ENCODE measurements at regions not wholly inside any gene's neighbourhood (a gene's known extent, or its start where the extent isn't known, plus 50 kb on each side); places are given as distances from the start of the nearest gene placed in this dataset.

DNA sequence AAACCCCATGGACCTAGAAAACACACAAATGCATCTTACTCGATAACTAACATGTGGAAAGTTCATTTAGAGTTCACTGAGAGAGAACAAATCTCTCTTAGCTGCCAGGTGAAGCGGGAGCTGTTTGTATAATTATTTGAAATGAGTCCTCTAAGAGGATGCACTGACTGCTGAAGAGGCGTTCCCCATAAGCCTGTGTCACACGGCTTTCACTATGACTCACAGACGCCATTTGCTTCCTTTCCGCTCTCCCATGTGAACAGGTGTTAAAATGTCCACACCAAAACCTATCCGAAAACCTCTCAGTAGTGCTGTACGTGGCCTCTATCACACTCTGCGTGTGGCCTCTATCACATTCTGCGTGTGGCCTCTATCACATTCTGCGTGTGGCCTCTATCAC lies 101.8 kb downstream of the SOX1 start:
- TF ChIP-seq EZH2phosphoT487 (IDR thresholded peaks at IDR 0.05; ENCODE audit: low read depth, severe bottlenecking, unreplicated experiment) (no peak), EZH2 (IDR thresholded peaks at IDR 0.05; ENCODE audit: borderline replicate concordance) (no peak)
- TF ChIP-seq, protein P1, sequence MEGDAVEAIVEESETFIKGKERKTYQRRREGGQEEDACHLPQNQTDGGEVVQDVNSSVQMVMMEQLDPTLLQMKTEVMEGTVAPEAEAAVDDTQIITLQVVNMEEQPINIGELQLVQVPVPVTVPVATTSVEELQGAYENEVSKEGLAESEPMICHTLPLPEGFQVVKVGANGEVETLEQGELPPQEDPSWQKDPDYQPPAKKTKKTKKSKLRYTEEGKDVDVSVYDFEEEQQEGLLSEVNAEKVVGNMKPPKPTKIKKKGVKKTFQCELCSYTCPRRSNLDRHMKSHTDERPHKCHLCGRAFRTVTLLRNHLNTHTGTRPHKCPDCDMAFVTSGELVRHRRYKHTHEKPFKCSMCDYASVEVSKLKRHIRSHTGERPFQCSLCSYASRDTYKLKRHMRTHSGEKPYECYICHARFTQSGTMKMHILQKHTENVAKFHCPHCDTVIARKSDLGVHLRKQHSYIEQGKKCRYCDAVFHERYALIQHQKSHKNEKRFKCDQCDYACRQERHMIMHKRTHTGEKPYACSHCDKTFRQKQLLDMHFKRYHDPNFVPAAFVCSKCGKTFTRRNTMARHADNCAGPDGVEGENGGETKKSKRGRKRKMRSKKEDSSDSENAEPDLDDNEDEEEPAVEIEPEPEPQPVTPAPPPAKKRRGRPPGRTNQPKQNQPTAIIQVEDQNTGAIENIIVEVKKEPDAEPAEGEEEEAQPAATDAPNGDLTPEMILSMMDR (IDR thresholded peaks at IDR 0.05; ENCODE audit: poor library complexity) = no peak
- H3K36me3 ChIP-seq (replicated peaks; ENCODE audit: insufficient read depth, low read depth) = no peaks in the 10 kb centered on the region
- H4K20me1 ChIP-seq (ENCODE audit: insufficient read depth, poor library complexity, severe bottlenecking) = no peaks in the 10 kb centered on the region
- H2AFZ ChIP-seq = no peak overlapping the region
- H3K4me1 ChIP-seq (ENCODE audit: insufficient read depth) = no peaks in the 10 kb centered on the region
- no peaks in the 10 kb centered on the region for H3K9me2 ChIP-seq (replicated peaks; ENCODE audit: insufficient read depth)
- WGBS (ENCODE audit: low lambda C conversion rate, missing lambda C conversion rate) = 89% methylated on average over 11 of the region's 11 CpGs
- no peaks in the 10 kb centered on the region for H3K9me3 ChIP-seq (ENCODE audit: low read depth)
- no peak overlapping the region for H3K27ac ChIP-seq
- H3K4me3 ChIP-seq = no peak overlapping the region
- H3K27me3 ChIP-seq = peaks cover 5% of the 10 kb centered on the region
- H3K79me2 ChIP-seq = no peaks in the 10 kb centered on the region
- no peak for DNase-seq (ENCODE audit: low spot score)
- no peak overlapping the region for H3K4me2 ChIP-seq

DNA sequence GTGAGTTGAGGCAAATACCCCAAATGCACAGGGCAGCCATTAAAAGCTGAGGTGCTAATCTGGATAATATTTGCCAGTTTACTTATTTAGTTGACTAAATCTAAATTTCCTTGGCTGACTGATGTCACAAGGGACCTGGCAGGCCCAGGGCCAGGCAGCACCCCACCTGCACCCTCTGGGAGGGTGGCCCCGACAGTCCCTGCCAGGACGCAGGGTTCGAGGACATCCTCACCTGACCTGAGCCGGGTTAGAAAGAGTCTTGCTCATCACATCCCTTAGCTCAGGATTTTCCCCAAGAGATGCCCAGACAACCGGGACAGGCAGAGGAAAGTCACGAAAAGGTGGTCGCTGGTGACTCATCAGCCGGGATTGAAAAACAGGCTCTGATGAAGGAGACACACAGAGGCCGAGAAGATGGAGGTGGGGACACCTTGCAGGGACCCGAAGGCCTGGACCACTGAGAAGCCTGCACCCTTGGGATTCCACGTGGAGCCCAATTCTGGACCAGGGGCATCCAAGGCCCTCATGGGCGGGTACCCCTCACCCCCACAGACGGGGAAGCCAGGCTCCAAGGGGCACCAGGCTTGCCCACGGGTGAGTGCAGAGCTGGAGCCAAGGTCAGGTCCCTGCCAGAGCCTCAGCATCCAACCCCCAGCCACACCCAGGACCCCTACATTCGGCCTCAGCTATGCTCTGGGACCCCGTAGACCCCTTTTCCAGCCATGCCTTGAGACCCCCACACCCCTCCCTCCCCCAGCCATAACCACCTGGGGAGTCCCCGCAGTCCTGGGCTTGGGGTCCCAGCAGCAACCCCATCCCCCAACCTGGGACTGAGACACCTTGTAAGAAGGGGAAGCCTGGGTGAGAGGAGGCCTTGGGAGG lies 103.2 kb downstream of the SOX1 start:
- H2AFZ ChIP-seq = no peak overlapping the region
- H3K79me2 ChIP-seq = no peaks in the 10 kb centered on the region
- no peak for DNase-seq (ENCODE audit: low spot score)
- no peaks in the 10 kb centered on the region for H3K9me3 ChIP-seq (ENCODE audit: low read depth)
- H4K20me1 ChIP-seq (ENCODE audit: insufficient read depth, poor library complexity, severe bottlenecking) = no peaks in the 10 kb centered on the region
- no peak overlapping the region for H3K4me2 ChIP-seq
- WGBS (ENCODE audit: low lambda C conversion rate, missing lambda C conversion rate) = 96% methylated on average over 14 of the region's 17 CpGs
- no peak for TF ChIP-seq EZH2phosphoT487 (IDR thresholded peaks at IDR 0.05; ENCODE audit: low read depth, severe bottlenecking, unreplicated experiment)
- no peak for TF ChIP-seq EZH2 (IDR thresholded peaks at IDR 0.05; ENCODE audit: borderline replicate concordance)
- no peak overlapping the region for H3K27ac ChIP-seq
- H3K4me3 ChIP-seq = no peak overlapping the region
- peaks cover 5% of the 10 kb centered on the region for H3K27me3 ChIP-seq
- H3K9me2 ChIP-seq (replicated peaks; ENCODE audit: insufficient read depth) = no peaks in the 10 kb centered on the region
- no peaks in the 10 kb centered on the region for H3K4me1 ChIP-seq (ENCODE audit: insufficient read depth)
- H3K36me3 ChIP-seq (replicated peaks; ENCODE audit: insufficient read depth, low read depth) = no peaks in the 10 kb centered on the region

DNA sequence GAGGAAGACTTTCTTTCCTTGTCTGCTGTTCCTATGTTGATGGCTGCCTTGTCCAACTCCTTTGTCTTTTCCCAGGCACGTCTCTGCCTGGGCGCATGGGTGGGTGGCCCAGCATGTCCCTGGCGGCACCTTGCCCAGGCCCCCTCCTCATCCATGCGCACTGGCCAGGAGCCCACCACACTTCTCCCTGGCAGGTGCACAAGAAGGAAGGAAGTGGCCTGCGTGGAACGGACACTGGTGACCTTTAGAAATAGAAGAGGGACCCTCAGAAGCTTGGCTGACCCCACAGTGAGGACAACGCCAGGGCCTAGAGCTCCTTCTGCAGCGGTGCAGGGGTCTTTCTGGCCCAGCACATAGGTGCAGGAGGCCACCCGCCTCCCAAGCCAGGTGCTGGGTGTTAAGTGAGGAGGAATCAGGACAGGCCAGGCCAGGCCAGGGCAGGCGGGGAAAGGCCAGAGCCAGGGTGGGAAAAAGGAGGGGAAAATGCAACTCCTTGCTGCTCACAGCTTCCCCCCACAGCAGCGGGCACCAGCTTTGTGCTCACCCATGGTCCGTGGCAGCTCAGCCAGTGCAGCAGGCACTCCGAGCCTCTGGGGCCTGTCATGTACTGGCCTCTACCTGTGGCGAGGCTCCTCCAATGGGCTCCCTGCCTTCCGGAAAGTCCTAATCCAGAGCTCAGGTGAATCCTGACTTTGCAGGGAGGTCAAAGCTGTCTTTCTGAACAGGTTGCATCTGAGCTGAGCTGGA lies 104.0 kb downstream of the SOX1 start:
- H3K9me2 ChIP-seq (replicated peaks; ENCODE audit: insufficient read depth) = no peaks in the 10 kb centered on the region
- no peaks in the 10 kb centered on the region for H3K4me1 ChIP-seq (ENCODE audit: insufficient read depth)
- no peak overlapping the region for H3K4me2 ChIP-seq
- H3K27ac ChIP-seq = no peak overlapping the region
- no peaks in the 10 kb centered on the region for H3K9me3 ChIP-seq (ENCODE audit: low read depth)
- 93% methylated on average over 15 of the region's 15 CpGs for WGBS (ENCODE audit: low lambda C conversion rate, missing lambda C conversion rate)
- TF ChIP-seq EZH2phosphoT487 (IDR thresholded peaks at IDR 0.05; ENCODE audit: low read depth, severe bottlenecking, unreplicated experiment) = no peak
- no peak for TF ChIP-seq EZH2 (IDR thresholded peaks at IDR 0.05; ENCODE audit: borderline replicate concordance)
- TF ChIP-seq, protein P1 (IDR thresholded peaks at IDR 0.05; ENCODE audit: poor library complexity) = no peak
- no peaks in the 10 kb centered on the region for H3K79me2 ChIP-seq
- DNase-seq (ENCODE audit: low spot score) = no peak
- peaks cover 5% of the 10 kb centered on the region for H3K27me3 ChIP-seq
- no peaks in the 10 kb centered on the region for H3K36me3 ChIP-seq (replicated peaks; ENCODE audit: insufficient read depth, low read depth)
- no peak overlapping the region for H2AFZ ChIP-seq
- no peaks in the 10 kb centered on the region for H4K20me1 ChIP-seq (ENCODE audit: insufficient read depth, poor library complexity, severe bottlenecking)
- no peak overlapping the region for H3K4me3 ChIP-seq

DNA sequence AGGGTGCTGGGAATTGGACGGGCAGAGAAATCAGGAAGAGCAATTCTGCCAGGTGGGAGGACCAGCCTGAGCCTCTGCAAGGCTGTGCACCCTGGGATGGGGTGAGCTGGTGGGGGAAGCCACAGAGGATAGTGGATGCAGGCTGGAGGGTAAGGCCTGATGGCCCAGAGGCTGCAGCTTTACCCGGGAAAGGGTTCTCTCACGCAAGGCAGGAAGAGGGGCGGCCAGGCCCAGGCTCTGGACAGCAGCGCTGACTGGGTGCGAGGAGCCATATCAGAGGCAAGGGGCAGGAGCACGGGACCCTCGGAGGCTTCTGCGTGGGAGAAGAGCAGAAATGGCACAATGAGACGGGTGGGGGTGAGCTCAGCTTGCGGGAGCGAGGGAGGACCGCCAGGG lies 104.6 kb downstream of the SOX1 start:
- no peak overlapping the region for H3K4me3 ChIP-seq
- no peaks in the 10 kb centered on the region for H3K36me3 ChIP-seq (replicated peaks; ENCODE audit: insufficient read depth, low read depth)
- no peak overlapping the region for H3K27ac ChIP-seq
- TF ChIP-seq, protein P1 (IDR thresholded peaks at IDR 0.05; ENCODE audit: poor library complexity) = no peak
- TF ChIP-seq EZH2 (IDR thresholded peaks at IDR 0.05; ENCODE audit: borderline replicate concordance) (no peak), EZH2phosphoT487 (IDR thresholded peaks at IDR 0.05; ENCODE audit: low read depth, severe bottlenecking, unreplicated experiment) (no peak)
- no peaks in the 10 kb centered on the region for H3K79me2 ChIP-seq
- H3K4me1 ChIP-seq (ENCODE audit: insufficient read depth) = no peaks in the 10 kb centered on the region
- no peak for DNase-seq (ENCODE audit: low spot score)
- 91% methylated on average over 13 of the region's 13 CpGs for WGBS (ENCODE audit: low lambda C conversion rate, missing lambda C conversion rate)
- no peaks in the 10 kb centered on the region for H3K9me2 ChIP-seq (replicated peaks; ENCODE audit: insufficient read depth)
- H2AFZ ChIP-seq = no peak overlapping the region
- H4K20me1 ChIP-seq (ENCODE audit: insufficient read depth, poor library complexity, severe bottlenecking) = no peaks in the 10 kb centered on the region
- H3K4me2 ChIP-seq = no peak overlapping the region
- no peaks in the 10 kb centered on the region for H3K9me3 ChIP-seq (ENCODE audit: low read depth)
- peaks cover 5% of the 10 kb centered on the region for H3K27me3 ChIP-seq
